GM12878 (cell line): ENCODE measurements at regions not wholly inside any gene's neighbourhood (a gene's known extent, or its start where the extent isn't known, plus 50 kb on each side); places are given as distances from the start of the nearest gene placed in this dataset.

Experiments used
- ATAC-seq: fragments of 200-7000 bp; cut with Tn5 transposase; 3 replicates; pipeline ENCODE4 v1.9.1; 2020; ENCODE audit warnings: mild to moderate bottlenecking, moderate library complexity
- BruUV-seq: library from RNA; stranded (reverse); fragments of 400-500 nt; replicated peaks from 2 replicates; lab custom pipeline; 2021; lab: Mats Ljungman, UMichigan
- CTCF ChIA-PET: fragments of 300-600 bp; sonication (Branson Sonifier 250); formaldehyde crosslinking; extraction: SDS; loops from one replicate; lab custom pipeline; 2021; ENCODE audit warnings: inconsistent platforms; lab: Yijun Ruan, JAX
- POLR2A ChIA-PET: fragments of 350-600 bp; formaldehyde crosslinking; extraction: SDS; loops from one replicate; lab custom pipeline; 2021; ENCODE audit warnings: inconsistent platforms; lab: Charles Lee
- RAD21 ChIA-PET: fragments of 300-600 bp; sonication (Branson Sonifier 250); formaldehyde crosslinking; loops from one replicate; lab custom pipeline; 2023; ENCODE audit warnings: antibody characterized with exemption; ENCODE audit not compliant: unreplicated experiment; lab: Charles Lee
- SMC1A ChIA-PET: fragments of 300-600 bp; sonication (Branson Sonifier 250); formaldehyde crosslinking; loops from one replicate; lab custom pipeline; 2023; ENCODE audit not compliant: unreplicated experiment, uncharacterized antibody; lab: Charles Lee
- DNase-seq: peaks from one replicate; pipeline ENCODE4 v3.0.0-alpha.2; 2011; ENCODE audit warnings: low read depth, low spot score
- FAIRE-seq: peaks from 3 replicates; lab custom pipeline; 2011; peaks lifted over from hg19 to GRCh38; lab: Jason Lieb, UNC
- H2AFZ ChIP-seq: 2 replicates; pipeline ENCODE4 v1.6.0; 2011; ENCODE audit warnings: low read depth, low read length, control low read depth; ENCODE audit not compliant: control insufficient read depth
- H3K27ac ChIP-seq: 2 replicates; pipeline ENCODE4 v1.5.1; 2011; ENCODE audit warnings: control low read depth; ENCODE audit not compliant: control insufficient read depth, insufficient read depth
- H3K27me3 ChIP-seq, 2 experiments: replicated peaks in 1 of 2; 2 replicates each; pipeline versions ENCODE4 v1.6.0 to v1.6.1; 2011; ENCODE audit warnings: low read length in 1 of 2; ENCODE audit not compliant: control insufficient read depth in 2 of 2, insufficient read depth in 2 of 2
- H3K36me3 ChIP-seq, 2 experiments: 2 replicates each; pipeline ENCODE4 v1.5.1; 2011; ENCODE audit warnings: low read length in 1 of 2; ENCODE audit not compliant: control insufficient read depth in 2 of 2, insufficient read depth in 2 of 2
- H3K4me1 ChIP-seq: 2 replicates; pipeline ENCODE4 v1.6.1; 2011; ENCODE audit warnings: mild to moderate bottlenecking, low read length, moderate library complexity, mixed read lengths; ENCODE audit not compliant: control insufficient read depth, insufficient read depth
- H3K4me2 ChIP-seq: 2 replicates; pipeline ENCODE4 v1.6.0; 2011; ENCODE audit warnings: control low read depth; ENCODE audit not compliant: control insufficient read depth, insufficient read depth
- H3K4me3 ChIP-seq: fragments of 200-600 bp; sonication (generic); 2 replicates; pipeline ENCODE4 v1.5.1; 2016
- H3K79me2 ChIP-seq: 2 replicates; pipeline ENCODE4 v1.6.0; 2011; ENCODE audit warnings: low read length; ENCODE audit not compliant: control insufficient read depth, insufficient read depth
- H3K9ac ChIP-seq: 2 replicates; pipeline ENCODE4 v1.8.0; 2011; ENCODE audit warnings: low read length, control low read depth, mixed read lengths; ENCODE audit not compliant: control insufficient read depth, insufficient read depth
- H3K9me3 ChIP-seq: replicated peaks from 3 replicates; pipeline ENCODE4 v1.5.1; 2011; ENCODE audit warnings: mild to moderate bottlenecking, low read length; ENCODE audit not compliant: control insufficient read depth, insufficient read depth
- H4K20me1 ChIP-seq: 2 replicates; pipeline ENCODE4 v1.6.0; 2011; ENCODE audit not compliant: control insufficient read depth, insufficient read depth
- BCL11A ChIP-seq: IDR thresholded peaks from 2 replicates; pipeline ENCODE4 v1.6.1; 2011; ENCODE audit warnings: low read depth, low read length
- BHLHE40 ChIP-seq, 2 experiments: fragments of 450-650 bp in 1 of 2; IDR thresholded peaks; 2 replicates each; pipeline ENCODE4 v1.6.1; 2011 to 2017; ENCODE audit warnings: low read depth in 2 of 2, borderline replicate concordance in 1 of 2, improper control_type of control experiment in 1 of 2, low read length in 1 of 2, mild to moderate bottlenecking in 1 of 2
- CHD1 ChIP-seq: IDR thresholded peaks from 2 replicates; pipeline ENCODE4 v1.6.1; 2012; ENCODE audit warnings: low read depth, low read length, improper control_type of control experiment
- EZH2 ChIP-seq: IDR thresholded peaks from 2 replicates; pipeline ENCODE4 v1.6.1; 2012; ENCODE audit warnings: low read depth, mild to moderate bottlenecking, control low read depth, inconsistent platforms, low read length, borderline replicate concordance; ENCODE audit not compliant: control insufficient read depth
- IRF3 ChIP-seq: fragments of 450-650 bp; IDR thresholded peaks from 2 replicates; pipeline ENCODE4 v1.6.1; 2014; ENCODE audit warnings: mild to moderate bottlenecking
- MXI1 ChIP-seq: fragments of 150-350 bp; IDR thresholded peaks from 2 replicates; pipeline ENCODE4 v1.6.1; 2011; ENCODE audit warnings: low read depth, mild to moderate bottlenecking, inconsistent platforms, low read length, improper control_type of control experiment
- SMAD5 ChIP-seq: IDR thresholded peaks from 2 replicates; pipeline ENCODE4 v1.6.1; 2016; ENCODE audit warnings: antibody characterized with exemption, low read depth
- SREBF2 ChIP-seq: IDR thresholded peaks from 2 replicates; pipeline ENCODE4 v1.6.1; 2012; ENCODE audit warnings: mild to moderate bottlenecking, low read length
- ZNF207 ChIP-seq: fragments of 450-650 bp; IDR thresholded peaks from 2 replicates; pipeline ENCODE4 v1.6.1; 2014; ENCODE audit warnings: antibody characterized with exemption, mild to moderate bottlenecking, borderline replicate concordance
- WGBS: methylation state at CpG from one replicate; pipeline ENCODE4 v1.1.6; 2016; ENCODE audit warnings: low lambda C conversion rate; ENCODE audit not compliant: insufficient replicate concordance, insufficient coverage; ENCODE audit errors: missing lambda C conversion rate; 5-methylcytosine and 5-hydroxymethylcytosine counted together
- in situ Hi-C: fragments of 300-500 bp; cut with MboI; formaldehyde crosslinking; loops from 9 replicates; pipeline ENCODE4 v1.14.3; 2018; ENCODE audit warnings: mixed read lengths
- intact Hi-C: fragments of 100-400 bp; cut with micrococcal nuclease; formaldehyde crosslinking; loops from one replicate; pipeline ENCODE4 v1.14.2; 2022; ENCODE audit not compliant: unreplicated experiment
- TF ChIP-seq, protein P1 (sequence below): fragments of 450-650 bp; formaldehyde crosslinking; IDR thresholded peaks from 2 replicates; pipeline ENCODE4 v1.4.0; 2020; ENCODE audit warnings: mild to moderate bottlenecking, moderate library complexity

DNA sequence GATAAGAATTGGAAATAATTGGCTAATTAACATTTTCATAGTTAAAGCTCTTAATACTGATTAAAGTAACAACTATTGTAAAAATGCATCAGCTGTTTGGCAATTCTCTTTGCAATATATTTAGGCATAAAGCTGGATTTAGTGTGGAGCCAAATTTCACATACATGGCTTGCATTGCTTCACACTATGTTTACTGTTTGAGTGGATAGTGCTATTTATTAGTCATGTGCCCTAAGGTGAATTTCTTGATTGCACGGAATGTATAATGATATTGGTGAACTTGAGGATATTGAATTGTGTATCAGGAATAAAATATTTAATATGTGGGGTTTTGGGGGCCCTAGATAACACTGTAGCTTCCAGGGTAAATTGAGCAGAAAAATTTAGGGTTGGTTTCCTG is 100.9 kb downstream of the AASDHPPT start:
- ATAC-seq (no peak), DNase-seq (no peak), FAIRE-seq (no peak)
- H2AFZ ChIP-seq: no peak overlapping the region
- ChIA-PET SMC1A (no interaction called here), CTCF (interaction anchor here (1.1 to 1.3 kb wide), 2 partner anchors 9 to 31 kb away, joined by 3 to 4 read pairs; no protein-coding TSS in a partner anchor), RAD21 (no interaction called here), POLR2A (no interaction called here)
- H3K4me1 ChIP-seq: no peaks in the 10 kb centered on the region
- no peak for TF ChIP-seq SREBF2
- TF ChIP-seq MXI1: no peak
- no peak for TF ChIP-seq EZH2
- TF ChIP-seq, protein P1, sequence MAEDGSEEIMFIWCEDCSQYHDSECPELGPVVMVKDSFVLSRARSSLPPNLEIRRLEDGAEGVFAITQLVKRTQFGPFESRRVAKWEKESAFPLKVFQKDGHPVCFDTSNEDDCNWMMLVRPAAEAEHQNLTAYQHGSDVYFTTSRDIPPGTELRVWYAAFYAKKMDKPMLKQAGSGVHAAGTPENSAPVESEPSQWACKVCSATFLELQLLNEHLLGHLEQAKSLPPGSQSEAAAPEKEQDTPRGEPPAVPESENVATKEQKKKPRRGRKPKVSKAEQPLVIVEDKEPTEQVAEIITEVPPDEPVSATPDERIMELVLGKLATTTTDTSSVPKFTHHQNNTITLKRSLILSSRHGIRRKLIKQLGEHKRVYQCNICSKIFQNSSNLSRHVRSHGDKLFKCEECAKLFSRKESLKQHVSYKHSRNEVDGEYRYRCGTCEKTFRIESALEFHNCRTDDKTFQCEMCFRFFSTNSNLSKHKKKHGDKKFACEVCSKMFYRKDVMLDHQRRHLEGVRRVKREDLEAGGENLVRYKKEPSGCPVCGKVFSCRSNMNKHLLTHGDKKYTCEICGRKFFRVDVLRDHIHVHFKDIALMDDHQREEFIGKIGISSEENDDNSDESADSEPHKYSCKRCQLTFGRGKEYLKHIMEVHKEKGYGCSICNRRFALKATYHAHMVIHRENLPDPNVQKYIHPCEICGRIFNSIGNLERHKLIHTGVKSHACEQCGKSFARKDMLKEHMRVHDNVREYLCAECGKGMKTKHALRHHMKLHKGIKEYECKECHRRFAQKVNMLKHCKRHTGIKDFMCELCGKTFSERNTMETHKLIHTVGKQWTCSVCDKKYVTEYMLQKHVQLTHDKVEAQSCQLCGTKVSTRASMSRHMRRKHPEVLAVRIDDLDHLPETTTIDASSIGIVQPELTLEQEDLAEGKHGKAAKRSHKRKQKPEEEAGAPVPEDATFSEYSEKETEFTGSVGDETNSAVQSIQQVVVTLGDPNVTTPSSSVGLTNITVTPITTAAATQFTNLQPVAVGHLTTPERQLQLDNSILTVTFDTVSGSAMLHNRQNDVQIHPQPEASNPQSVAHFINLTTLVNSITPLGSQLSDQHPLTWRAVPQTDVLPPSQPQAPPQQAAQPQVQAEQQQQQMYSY: no peak
- TF ChIP-seq IRF3: no peak
- no peak for TF ChIP-seq ZNF207
- no peak for TF ChIP-seq CHD1
- TF ChIP-seq BHLHE40 (IDR thresholded peaks at IDR 0.05; ENCODE audit: borderline replicate concordance in 1 of 2, low read depth in 2 of 2, low read length in 1 of 2): no peak
- no peak for TF ChIP-seq BCL11A
- TF ChIP-seq SMAD5: no peak
- H4K20me1 ChIP-seq: no peaks in the 10 kb centered on the region
- H3K9ac ChIP-seq: no peak overlapping the region
- intact Hi-C loops (no loop called here), in situ Hi-C loops (no loop called here)
- H3K79me2 ChIP-seq: no peaks in the 10 kb centered on the region
- H3K27ac ChIP-seq: no peak overlapping the region
- no peaks in the 10 kb centered on the region for H3K27me3 ChIP-seq
- BruUV-seq: no TSS peak
- H3K4me3 ChIP-seq: no peak overlapping the region
- no peaks in the 10 kb centered on the region for H3K36me3 ChIP-seq
- WGBS: 41% methylated on average over 1 of the region's 1 CpG
- no peaks in the 10 kb centered on the region for H3K9me3 ChIP-seq
- no peak overlapping the region for H3K4me2 ChIP-seq
